HG03520 (cell line): ENCODE measurements at regions not wholly inside any gene's neighbourhood (a gene's known extent, or its start where the extent isn't known, plus 50 kb on each side); places are given as distances from the start of the nearest gene placed in this dataset.
"Not testable (repeated sequence)": the region's sequence is repeated elsewhere in the genome, so short reads cannot be mapped to it uniquely, and the experiment has no call there.

Source experiments
- ATAC-seq: cut with Tn5 transposase; IDR thresholded peaks from one replicate; pipeline ENCODE4 v1.9.1; 2021; ENCODE audit warnings: mild to moderate bottlenecking, moderate library complexity; ENCODE audit not compliant: unreplicated experiment

DNA sequence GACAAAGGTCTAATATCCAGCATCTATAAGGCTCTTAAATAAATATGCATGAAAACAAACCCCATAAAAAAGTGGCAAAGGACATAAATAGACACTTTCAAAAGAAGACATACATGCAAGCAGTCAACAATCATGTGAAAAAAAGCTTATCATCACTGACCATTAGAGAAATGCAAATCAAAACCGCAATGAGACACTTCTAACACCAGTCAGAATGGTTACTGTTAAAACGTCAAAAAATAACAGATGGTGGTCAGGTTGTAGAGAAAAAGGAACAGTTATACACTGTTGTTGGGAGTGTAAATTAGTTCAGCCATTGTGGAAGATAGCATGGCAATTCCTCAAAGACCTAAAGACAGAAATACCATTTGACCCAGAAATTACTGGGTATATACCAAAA is 440.7 kb upstream of the KCNMB2 start:
- ATAC-seq = no peak

DNA sequence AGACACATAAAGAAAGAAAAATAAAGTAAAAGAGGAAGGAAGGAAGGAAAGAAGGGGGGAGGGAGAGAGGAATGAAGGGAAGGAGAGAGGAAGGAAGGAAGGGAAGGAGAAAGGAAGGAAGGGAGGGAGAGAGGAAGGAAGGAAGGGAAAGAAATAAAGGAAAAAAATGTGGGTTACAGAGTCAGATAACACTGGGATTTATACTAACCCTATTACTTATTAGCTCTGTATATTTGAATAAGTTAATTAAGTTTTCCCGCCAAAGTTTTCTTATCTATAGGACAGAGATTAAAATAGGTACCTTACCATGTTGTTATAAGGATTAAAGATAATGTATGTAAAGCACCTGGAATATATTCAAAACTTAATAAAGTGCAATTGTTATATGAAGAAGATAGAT is 439.3 kb upstream of the KCNMB2 start:
- no peak for ATAC-seq

DNA sequence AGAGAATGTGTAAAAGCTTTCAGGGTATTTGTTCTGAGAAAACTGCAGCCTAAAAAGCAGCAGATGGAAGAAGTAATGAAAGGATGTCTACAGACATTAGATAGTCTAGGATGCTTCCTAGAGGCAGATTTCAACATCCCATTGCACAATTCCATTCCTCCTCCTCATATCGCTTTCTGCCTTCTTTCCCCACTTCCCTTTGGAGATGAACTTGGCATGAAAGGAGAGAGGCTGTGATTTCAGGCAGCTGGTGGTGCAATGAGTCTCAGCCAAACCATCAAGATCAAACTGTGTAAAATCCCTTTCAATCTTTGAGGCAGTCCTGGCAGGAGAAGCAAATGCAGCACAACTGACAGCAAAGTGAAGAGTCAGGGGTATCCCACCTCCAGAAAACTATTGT is 438.7 kb upstream of the KCNMB2 start:
- ATAC-seq = no peak

DNA sequence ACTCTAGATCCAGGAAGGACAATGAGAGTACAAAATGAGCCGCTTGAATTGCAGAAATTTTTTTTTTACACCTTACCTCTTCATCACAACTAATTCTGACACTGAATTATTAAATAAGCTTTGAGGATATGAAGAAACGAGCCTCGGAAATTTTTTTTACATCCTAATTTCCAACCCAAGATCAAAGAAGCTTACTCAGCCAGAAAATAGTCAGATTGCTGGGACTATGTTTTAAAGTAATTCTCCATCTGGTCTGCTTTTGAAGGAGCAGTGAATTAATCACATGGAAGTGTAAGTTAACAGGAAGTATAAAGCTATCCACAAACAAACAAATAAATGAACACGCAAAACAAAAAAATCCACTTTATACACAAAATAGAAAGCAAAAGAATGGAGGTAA is 437.0 kb upstream of the KCNMB2 start:
- ATAC-seq = no peak

DNA sequence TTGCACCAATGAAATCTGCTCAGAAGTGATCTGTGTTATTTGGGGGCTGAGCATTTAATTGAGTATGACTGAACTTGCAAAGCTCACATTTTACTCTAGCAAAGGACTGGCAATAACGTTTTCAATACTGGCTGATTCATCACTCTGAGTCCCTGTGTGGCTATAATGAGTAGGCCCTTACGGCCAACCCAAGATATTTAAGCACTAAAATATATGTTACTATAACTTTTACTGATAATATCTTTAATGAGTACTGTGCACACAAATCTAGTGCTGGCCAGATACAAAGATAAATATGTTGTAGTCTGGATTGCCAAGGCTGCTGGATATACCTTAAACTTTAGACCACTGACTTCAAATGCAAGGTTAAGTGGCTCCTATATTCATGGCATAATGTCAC is 436.4 kb upstream of the KCNMB2 start:
- no peak for ATAC-seq

DNA sequence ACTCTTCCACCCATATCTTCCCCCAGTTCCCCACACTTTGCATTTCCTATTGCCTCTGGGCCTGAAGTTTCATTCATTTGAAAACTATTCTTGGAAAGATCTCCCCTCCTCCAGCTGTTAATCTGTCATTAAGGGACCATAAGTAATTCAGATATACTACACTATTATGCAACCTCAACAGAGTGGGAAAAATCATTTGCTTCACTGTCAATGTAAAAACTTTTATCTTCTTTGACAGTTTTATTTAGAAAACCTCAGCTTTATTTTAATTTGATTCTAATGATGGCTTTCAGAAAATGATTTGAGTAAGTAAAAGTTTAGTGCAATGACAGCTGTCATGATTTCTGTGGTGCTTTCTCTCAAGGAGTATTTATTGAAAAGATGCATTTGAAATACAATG is 435.3 kb upstream of the KCNMB2 start:
- ATAC-seq = no peak

DNA sequence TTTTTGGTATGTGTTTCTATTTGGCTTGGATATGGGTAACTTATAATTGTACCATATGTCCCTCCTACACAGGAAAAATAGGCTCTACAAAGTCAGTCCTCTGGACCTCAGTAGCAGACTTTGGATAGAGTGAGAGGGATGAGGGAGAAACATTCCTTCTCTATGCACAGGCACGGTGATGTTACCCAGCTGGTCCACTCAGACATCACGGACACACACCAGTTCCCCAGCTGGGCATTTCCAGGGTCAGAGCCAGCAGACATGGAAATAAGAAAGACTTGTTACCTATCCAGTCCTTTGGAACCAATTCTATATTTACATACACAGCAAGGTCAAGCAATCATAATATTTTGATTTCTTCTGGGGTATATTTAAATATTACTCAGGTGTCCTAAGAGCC is 433.1 kb upstream of the KCNMB2 start:
- ATAC-seq = no peak

DNA sequence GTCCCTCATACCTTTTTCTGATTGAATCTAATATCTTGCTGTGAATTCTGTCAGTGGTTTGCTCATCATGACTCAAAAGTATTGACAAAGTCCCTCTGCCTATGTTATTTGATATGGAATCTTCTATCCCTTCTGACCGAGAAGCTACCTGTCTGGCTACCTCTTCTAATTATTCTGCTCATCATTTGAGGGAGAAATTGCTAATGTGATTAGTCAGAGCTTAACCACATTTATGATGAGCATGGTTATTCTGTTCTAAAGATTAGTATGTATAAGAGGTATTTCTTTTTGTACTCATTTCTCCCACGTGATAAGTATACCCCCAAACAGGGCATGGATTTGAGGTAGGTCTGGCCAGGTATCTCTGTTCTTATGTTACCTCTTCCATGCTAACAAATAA is 428.4 kb upstream of the KCNMB2 start:
- no peak for ATAC-seq

DNA sequence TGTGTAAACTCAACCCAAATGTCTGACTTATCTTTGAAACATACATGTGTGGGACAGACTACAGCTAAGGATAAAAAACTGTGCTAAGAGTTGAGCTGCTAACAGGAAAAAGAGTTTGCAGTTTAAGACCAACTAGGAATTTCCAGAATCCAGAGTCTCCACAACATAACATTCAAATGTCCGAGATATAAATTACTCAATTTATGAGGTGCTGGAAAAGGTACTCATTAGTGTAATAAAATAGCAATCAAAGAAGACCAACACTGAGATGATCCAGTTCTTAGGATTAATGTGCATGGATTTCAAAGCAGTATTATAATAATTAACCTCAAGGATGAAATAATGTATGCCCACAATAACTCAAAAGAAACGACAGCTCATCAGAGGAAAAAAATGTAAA is 426.5 kb upstream of the KCNMB2 start:
- no peak for ATAC-seq

DNA sequence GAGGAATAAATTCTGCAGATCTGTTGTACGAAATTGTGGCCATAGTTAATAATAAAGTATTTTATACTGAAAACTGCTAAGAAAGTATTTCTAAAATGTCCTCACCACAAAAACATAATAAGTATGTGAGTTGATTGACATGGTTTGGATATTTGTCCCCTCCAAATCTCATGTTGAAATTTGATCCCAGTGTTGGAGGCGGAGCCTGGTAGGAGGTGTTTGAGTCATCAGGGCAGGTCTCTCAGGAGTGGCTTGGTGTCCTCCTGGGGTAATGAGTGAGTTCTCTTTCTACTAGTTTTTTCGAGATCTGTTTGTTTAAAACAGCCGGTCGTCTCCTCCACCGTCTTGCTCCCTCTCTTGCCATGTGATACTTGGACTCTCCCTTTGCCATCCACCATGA is 424.1 kb upstream of the KCNMB2 start:
- no peak for ATAC-seq

DNA sequence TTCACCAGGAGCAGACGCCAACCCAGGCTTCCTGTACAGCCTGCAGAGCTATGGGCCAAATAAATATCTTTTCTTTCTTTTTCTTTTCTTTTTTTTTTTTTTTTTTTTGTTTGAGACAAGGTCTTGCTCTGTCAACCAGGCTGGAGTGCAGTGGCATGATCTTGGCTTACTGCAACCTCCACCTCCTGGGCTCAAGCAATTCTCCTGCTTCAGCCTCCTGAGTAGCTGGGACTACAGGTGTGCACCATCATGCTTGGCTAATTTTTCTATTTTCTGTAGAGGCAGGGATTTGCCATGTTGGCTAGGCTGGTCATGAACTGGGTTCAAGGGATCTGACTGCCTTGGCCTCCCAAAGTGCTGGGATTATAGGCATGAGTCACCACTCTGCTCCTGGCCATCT is 423.7 kb upstream of the KCNMB2 start:
- ATAC-seq = not testable (repeated sequence)

DNA sequence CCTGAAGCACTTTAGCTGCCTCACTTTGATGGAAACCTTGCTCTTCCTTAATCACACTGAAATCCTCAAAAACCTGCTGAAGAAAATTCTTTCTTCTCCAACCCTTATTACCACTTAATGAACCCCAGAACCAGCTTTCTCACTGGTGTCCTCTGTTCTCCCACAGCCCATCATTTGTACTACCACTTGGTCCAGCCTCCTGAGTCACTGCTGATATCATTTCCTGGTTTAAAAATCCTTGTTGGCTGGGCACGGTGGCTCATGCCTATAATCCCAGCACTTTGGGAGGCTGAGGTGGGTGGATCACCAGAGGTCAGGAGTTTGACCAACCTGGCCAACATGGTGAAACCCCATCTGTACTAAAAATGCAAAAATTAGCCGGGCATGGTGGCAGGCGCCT is 418.6 kb upstream of the KCNMB2 start:
- no peak for ATAC-seq

DNA sequence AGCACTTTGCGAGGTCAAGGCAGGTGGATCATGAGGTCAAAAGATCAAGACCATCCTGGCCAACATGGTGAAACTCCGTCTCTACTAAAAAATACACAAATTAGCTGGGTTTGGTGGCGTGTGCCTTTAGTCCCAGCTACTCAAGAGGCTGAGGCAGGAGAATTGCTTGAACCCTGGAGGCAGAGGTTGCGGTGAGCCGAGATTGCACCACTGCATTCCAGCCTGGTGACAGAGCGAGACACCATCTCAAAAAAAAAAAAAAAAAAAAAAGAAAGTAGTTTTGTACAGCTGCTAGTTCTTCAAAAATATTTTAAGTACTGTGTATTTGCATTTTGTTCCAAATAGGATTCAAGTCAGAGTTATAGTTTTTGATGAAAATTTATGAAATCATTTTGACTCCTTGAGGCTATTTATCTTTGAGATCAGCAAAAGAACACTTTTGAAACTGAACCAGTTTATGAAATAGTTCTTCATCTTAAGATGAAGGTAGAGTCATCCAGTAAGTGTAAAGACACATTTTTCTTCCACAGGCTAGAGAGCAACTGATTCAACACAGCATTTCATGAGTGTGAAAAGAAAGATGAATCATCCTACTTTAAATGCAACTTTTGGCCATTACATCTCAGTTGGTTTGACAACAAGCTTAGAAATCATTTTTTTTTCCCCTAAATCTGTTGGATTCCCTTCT is 416.5 kb upstream of the KCNMB2 start:
- ATAC-seq = not testable (repeated sequence)

DNA sequence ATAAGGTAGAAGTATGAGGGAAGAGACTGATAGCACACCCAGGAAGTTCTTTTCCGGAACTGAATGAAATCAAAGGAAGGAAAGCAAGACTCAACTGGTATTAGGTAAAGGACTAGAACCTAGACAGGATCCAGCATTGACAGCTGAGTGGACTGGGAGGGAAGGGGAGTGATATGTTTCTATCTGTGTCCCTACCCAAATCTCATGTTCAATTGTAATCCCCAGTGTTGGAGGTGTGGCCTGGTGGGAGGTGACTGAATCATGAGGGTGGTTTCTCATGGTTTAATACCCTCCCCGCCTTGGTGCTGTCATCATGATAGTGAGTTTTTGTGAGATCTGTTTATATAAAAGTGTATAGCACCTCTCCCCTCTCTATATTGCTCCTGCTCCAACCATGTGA is 415.9 kb upstream of the KCNMB2 start:
- no peak for ATAC-seq

DNA sequence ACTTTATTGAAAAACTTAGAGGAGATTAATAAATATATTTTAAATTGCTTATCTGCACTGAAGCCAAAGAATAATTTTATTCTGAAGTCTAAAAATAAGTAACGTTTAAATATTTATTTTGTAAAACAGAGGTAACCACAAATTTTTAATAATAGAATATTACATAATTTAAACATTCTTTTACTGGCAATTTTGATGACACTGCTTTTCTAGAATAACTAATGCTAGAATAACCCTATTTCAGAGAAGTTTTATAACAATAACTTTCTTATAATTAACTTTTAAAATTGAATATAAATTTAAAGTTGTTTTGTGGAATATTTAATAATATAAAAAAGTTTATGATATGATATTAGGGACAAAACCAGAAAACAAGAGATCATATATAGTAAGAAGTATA is 409.6 kb upstream of the KCNMB2 start:
- no peak for ATAC-seq

DNA sequence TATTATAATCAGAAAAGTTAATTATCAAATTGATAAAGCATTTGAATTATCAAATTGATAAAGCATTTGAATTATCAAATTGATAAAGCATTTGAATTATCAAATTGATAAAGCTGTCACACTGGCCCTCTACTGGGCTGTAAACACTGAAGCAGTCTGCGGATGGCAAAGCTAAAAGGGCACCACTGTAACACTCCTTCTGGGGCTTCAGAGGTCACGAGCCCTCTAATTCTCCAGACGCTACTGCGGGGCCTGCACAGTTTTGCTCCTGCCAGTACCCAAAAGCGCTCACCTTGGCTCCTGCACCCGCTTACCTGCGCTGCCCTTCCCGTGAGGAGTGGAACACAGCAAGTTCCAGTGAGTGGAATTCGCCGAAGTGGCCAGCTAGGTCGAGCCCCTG is 409.0 kb upstream of the KCNMB2 start:
- no peak for ATAC-seq

DNA sequence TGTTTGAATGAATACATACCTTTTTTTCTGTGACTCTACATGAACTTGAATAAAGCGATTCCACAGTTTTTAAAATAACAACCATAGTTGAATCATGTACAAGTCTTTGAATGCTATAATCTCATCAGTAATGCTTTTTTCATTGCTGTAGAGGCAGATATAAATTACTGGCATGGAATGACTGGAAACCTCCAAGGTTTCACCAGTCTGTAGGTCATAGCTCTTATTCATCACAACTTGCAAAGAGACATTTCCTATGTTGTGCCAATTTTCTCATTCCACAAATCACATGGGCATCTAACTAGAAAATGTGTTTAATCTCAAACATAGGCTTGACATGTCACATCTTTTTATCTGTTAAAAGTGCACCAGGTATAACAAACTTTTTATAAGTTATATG is 407.1 kb upstream of the KCNMB2 start:
- no peak for ATAC-seq

DNA sequence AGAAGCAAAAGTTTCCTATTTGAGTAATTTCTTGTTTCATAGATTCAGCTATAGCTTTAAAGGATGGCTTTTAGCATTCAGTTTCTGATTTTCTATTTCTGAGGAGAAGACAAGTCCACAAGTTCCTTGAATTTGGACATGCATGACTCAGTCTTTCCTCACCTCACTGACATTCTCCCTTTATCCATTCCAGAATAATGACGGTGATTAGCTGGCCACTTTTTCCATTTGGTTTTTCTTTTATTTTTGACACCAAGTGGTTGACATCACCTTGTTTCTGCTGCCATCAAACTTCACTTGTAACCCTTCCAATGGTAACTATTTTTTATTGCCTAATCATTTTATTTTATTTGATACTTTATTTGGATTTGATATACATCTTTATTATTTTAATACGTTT is 404.4 kb upstream of the KCNMB2 start:
- no peak for ATAC-seq

DNA sequence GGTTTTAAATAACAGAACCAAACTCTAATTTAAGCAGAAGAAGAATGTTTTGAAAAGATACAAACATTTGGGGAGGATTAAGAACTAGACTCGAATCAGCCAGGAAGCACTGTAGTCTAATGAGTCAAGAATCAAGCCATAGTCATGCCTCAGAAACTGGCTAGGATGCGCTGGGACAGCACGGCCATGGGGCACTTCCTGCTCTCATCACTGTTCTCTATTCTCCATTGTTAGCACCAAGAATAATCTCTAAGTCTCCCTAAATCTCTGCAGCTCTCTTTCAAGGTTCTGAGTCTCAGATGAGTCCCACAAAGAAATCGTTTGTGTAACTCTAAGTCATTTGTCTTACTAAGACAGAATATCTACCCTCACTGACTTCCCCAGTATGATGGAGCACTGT is 399.0 kb upstream of the KCNMB2 start:
- no peak for ATAC-seq

DNA sequence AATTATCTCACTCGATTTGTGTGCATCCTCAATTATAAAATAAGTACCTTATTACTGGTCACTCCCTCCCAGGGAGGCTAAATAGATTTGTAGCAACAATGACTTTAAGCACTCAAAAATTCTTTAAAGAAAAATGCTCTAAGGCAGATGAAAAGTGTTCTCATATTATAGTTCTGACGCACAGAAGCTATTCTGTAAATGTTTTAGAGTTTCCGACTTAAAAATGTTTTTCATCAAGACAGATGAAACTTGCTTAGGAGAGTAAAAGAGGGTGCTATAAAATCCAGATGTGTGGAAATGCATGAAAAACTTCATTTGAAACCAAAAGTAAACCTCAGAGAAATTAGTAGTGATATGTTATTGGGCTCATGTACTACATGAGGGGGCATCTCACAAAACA is 398.4 kb upstream of the KCNMB2 start:
- no peak for ATAC-seq

DNA sequence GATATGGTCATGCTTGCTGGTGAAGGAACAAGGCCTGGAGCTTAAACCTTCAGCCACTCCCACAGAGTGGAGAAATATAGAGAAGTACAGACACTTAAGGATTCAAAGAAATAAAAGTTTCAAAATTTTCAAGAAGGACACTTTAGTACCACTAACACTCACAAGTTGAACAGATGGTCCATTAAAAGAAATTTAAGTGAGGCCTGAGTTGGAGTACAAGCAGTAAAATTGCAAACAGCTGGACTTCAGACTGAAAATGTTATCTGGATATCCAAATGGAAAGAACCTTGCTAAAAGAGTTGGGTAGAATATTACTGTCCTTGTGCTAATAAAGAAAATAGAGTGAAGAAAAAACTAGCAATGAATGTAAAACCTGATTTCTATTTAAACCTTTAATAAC is 397.1 kb upstream of the KCNMB2 start:
- no peak for ATAC-seq

DNA sequence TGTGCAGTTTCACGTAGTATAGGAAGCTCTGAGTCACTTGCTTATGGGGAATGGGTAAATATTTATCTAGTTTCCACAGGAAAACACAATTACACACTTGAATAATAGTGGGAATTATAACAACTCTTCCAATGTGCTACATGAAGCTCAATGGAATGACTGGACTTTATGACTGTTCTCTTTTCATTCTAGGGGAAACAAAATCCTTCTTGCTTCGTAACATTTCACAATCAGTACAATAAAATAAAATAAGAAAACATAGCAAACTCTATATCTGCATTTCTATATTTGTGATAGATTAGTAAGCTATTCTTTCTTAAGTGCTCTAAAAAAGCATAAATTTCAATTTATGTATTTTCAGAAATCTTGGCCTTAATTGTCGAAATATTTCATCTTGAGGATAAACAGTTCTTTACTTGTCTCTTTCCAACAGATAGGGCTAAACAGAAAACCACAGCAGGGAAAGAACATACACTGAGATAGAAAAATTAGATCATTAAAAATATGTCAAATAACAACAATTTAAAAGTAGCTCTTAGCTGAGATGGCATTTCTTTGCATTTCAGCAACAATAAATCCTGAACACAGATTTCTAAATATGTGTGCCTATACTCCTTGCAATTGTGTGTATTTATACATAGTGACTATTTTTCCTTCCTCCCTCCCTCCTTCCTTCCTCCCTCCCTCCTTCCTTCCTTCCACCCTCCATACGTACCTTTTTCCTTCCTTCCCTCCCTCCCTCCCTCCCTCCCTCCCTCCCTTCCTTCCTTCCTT is 395.5 kb upstream of the KCNMB2 start:
- ATAC-seq = no peak

DNA sequence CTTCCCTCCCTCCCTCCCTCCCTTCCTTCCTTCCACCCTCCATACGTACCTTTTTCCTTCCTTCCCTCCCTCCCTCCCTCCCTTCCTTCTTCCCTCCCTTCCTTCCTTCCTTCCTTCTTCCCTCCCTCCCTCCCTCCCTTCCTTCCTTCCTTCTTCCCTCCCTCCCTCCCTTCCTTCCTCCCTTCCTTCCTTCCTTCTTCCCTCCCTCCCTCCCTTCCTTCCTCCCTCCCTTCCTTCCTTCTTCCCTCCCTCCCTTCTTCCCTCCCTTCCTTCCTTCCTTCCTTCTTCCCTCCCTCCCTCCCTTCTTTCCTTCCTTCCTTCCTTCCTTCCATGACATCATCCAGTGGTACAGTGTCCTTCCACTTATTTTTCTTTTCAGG is 394.9 kb upstream of the KCNMB2 start:
- not testable (repeated sequence) for ATAC-seq
